Embryonic facial prominence (tissue), 1 donor: ENCODE measurements at regions not wholly inside any gene's neighbourhood (a gene's known extent, or its start where the extent isn't known, plus 50 kb on each side); places are given as distances from the start of the nearest gene placed in this dataset.
"Not testable (repeated sequence)": the region's sequence is repeated elsewhere in the genome, so short reads cannot be mapped to it uniquely, and the experiment has no call there.

ENCODE experiments used
- DNase-seq: peaks from one replicate; pipeline ENCODE4 v3.0.0-alpha.2; 2016; ENCODE audit errors: extremely low spot score

GRCh38 chr7:81286754-81287153 lies 367.9 kb upstream of the SEMA3C start:
- DNase-seq: not testable (repeated sequence)

- DNase-seq: no peak
Observed at GRCh38 chr7:81285142-81285871, 366.5 kb upstream of the SEMA3C start.

- DNase-seq: no peak
Observed at GRCh38 chr7:81284576-81284975, 365.7 kb upstream of the SEMA3C start.

DNA sequence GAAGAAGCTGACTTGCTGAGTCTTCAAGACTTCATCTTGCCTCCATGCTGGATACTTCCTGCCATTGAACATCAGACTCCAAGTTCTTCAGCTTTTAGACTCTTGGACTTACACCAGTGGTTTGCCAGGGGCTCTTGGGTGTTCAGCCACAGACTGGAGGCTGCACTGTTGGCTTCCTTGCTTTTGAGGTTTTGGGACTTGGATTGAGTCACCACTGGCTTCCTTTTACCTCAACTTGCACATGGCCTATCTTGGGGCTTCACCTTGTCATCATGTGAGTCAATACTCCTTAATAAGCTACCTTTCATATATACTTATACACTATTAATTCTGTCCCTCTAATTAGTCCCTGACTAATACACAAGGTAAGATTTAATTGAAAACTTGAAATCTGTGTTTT lies 361.7 kb upstream of the SEMA3C start:
- DNase-seq: no peak

DNA sequence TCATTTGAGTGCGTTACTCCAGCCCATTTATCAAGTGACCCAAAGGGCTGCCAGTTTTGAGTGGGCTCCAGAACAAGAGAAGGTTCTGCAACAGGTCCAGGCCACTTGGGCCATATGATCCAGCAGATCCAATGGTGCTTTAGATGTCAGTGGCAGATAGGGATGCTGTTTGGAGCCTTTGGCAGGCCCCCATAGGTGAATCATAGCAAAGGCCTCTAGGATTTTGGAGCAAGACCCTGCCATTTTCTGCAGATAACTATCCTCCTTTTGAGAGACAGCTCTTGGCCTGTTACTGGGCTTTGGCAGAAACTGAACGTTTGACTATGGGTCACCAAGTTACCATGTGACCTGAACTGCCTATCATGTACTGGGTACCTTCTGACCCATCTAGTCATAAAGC lies 358.8 kb upstream of the SEMA3C start:
- DNase-seq: no peak

DNA sequence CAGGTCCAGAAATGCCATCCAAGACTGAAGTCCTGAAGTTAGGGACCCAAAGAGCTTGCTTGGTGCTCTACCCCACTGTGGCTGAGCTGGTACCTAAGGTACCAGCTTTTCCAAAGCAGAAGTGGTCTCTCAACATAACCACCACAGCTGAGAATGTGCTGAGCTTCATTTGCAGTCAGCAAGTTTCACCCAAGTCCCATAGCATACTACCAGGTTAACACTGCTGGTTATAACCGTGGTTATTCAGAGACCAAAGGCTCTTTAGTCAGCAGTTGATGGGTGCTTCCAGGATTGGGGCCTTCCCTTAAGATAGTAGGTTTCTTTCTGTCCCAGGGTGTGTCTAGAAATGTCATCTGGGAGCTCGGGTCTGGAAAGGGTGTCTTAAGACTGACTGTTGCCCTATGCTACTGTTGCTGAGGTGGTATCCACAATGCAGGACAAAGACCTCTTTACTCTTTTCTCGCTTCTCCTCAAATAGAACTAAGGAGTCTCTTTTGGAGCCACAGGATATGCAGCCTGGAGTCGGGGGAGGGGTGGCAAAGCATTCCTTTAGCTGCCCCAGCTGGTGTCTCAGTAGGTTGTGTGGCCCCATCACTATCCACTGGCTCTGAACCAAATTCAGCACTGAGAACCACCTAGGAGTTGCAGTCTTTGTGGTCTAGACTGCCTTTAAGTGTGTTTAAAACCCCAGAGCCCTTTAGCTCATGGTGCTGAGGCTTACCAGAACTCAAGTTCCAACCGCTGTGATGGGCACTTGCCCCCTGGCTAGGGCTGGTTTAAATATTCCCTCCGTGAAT lies 354.9 kb upstream of the SEMA3C start:
- DNase-seq: no peak

DNA sequence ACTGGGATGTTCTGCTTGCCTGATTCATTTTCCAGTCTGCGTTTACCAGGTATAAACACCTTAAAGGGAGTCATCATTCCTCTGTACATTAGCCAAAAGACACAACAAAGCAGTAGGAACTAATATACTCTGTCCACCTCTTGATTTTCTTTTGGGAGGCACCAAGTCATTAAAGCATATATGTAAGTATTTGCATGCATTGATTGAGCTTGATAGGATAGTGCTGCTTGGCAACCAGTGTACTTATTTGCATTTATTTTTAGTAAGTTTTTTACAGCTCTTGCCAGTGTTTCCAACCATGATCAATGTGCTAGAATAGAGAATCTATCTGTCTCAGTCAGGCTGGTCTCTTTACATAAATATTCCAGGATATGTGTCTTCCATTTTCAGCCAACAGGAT lies 353.3 kb upstream of the SEMA3C start:
- no peak for DNase-seq

DNA sequence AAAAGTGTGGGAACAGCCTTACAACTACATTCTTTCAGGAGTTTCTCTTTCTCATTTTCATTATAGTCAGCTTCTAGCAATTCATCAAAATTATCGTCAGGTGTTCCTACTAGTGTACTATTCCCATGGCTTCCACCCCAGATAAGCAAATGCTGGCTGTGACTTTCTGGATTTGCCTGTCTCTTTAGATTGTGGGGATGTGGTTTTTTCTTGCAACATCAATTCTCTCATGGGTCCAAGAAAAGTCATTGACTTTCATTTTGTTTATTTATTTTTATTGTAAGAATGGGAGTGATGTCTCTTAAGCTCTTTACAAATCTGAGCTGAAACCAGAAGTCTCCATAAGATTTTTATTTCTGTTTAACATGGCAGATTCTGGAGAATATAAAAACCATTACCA lies 349.7 kb upstream of the SEMA3C start:
- no peak for DNase-seq

DNA sequence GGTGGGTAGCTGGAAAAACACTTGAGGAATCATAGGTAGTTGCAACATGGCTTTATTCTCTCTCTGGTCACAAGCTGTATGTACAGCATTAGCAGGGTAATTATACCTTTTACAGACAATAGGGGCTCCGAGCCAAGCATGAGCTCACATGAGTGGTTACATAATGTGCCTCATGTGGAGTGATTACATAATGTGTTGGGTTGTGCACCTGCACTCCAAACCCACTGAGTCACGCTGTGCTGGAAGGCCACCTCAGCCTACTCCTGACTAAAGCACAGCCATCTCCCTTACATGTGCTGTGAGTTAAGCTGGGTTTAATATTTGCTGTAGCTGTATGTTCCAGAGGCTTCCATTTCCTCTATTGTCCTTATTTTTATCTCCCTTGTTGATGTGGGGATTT lies 348.7 kb upstream of the SEMA3C start:
- no peak for DNase-seq

- no peak for DNase-seq
Observed at GRCh38 chr7:81264116-81264515, 345.3 kb upstream of the SEMA3C start.

GRCh38 chr7:81260152-81260551 lies 341.3 kb upstream of the SEMA3C start:
- no peak for DNase-seq

- DNase-seq: no peak
Observed at GRCh38 chr7:81256991-81257390, 338.1 kb upstream of the SEMA3C start.

GRCh38 chr7:81248420-81248819 lies 329.6 kb upstream of the SEMA3C start:
- DNase-seq: no peak

DNA sequence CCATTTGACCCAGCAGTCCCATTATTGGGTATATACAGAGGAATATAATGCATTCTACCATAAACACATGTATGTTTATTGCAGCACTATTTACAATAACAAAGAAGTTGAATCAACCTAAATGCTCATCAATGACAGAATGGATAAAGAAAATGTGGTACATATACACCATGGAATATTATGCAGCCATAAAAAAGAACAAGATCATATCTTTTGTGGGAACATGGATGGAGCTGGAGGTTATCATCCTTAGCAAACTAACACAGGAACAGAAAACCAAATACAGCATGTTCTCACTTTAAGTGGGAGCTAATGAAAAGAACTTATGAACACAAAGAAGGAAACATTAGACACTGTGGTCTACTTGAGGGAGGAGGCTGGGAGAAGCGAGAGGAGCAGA lies 328.5 kb upstream of the SEMA3C start:
- not testable (repeated sequence) for DNase-seq

GRCh38 chr7:81245353-81245752 lies 326.5 kb upstream of the SEMA3C start:
- no peak for DNase-seq

- no peak for DNase-seq
Observed at GRCh38 chr7:81244224-81244623, 325.4 kb upstream of the SEMA3C start.

- no peak for DNase-seq
Observed at GRCh38 chr7:81236560-81236959, 317.7 kb upstream of the SEMA3C start.

GRCh38 chr7:81235997-81236396 lies 317.1 kb upstream of the SEMA3C start:
- DNase-seq: no peak

DNA sequence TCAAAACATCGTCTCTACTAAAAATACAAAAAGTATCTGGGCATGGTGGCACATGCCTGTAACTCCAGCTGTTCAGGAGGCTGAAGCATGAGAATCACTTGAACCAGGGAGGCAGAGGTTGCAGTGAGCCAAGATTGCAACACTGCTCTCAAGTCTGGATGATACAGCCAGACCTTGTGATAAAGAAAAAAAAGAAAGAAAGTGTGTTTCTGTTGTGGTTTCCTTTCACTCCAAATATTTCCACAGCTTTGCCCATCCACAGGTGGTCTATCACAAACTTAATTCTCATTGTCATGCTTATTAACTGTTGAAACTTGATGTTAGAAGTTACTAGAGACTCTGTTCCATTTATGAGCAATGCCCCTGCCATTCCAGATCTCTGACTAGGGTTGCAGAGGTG lies 316.0 kb upstream of the SEMA3C start:
- DNase-seq: no peak

DNA sequence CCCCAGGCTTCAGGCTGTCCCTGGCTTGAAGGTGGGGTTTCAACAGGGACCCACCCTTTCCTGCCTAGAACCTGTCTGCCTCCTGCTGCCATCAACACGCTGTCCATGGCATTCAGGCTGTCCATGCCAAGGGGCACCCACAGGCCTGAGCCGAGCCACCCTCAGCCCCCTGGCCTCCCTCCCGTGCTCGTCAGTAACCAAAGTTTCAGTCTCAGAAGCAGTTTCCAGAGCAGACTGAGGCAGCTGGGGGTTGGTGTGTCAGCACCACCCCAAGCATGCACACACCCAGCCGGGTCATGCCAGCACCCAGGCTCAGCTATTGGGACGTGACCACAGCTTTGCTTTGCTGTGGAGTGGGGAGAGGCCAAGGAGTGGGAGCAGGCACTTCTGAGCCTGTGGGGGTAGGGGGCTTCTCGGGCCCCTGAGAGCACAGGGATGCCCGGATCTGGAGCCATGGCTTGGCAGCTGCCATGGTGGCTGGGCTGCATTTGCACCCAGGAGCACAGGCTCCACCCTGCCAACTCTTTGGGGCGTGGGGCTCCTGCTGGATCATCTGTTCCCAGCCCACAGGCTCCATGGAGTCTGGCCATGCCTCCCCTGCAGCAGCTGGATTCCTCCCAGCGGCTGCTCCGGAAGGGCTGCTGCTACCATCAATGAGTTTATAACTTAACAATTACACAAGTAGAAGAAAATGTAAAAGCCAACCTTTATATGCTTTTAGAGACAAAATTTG lies 314.5 kb upstream of the SEMA3C start:
- DNase-seq: no peak

GRCh38 chr7:81232084-81232799 lies 313.4 kb upstream of the SEMA3C start:
- no peak for DNase-seq

DNA sequence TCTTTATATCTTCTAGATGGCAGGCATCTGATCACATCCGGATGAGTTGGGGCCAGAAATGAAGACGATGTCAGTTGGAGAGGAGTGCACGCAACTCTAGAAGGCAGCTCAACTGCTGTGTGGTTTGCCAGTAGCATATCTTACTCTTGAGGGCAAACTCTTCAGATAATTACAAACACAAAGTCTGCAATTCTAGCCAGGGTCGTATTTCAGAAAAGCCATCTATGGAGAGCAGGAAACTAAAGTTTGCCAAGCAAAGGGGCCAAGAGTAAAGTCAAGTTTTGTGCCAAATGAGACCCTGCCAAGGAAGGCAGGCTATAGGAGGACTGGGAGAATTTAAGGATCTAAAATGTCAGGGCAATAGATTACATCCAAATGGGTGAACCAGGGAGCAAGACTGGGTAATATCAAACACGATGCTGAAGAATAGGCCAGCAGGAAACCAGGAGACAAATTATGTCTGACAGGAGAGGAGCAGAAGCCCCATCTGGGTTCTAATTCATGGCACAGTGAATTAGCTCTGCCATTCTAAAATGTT lies 312.5 kb upstream of the SEMA3C start:
- DNase-seq: peak; percentile 13
